ENCODE measurements at regions not wholly inside any gene's neighbourhood (a gene's known extent, or its start where the extent isn't known, plus 50 kb on each side); places are given as distances from the start of the nearest gene placed in this dataset.

DNA sequence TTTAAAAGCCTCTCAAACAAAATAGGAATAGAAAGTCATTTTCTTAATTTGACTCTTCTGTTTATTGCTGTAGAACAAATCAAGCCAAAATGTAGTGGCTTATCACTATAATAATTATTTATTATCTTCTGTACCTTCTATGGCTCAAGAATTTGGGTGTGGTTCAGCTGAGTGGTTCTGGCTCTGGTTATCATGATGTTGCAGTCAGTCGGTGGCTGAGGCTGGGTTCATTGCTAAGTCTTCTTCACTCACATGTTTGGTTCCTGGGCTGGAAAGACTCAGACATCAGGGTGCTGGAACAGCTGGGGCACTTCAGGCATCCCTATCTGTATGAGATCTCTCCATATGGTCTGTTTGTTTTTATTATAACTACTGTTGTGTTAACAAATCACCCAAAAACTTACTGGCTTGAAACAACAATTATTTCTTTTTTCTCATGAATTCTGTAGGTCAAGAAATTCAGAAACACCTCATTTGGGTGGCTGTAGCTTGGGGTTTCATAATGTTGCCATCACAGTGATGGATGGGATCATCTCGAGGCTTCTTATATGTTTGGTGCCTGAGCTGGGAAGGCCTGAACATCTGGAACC, 165.5 kb upstream of the FOXN2 start:
- Mint-ChIP-seq H3K36me3 (ENCODE audit: low read depth) (no peaks in the 10 kb centered on the region), H3K4me3 (no peak overlapping the region), H3K4me1 (no peaks in the 10 kb centered on the region), H3K9me3 (no peaks in the 10 kb centered on the region), H3K27ac (no peak overlapping the region), H3K27me3 (ENCODE audit: low read depth) (no peaks in the 10 kb centered on the region)
- TF ChIP-seq, protein P1, sequence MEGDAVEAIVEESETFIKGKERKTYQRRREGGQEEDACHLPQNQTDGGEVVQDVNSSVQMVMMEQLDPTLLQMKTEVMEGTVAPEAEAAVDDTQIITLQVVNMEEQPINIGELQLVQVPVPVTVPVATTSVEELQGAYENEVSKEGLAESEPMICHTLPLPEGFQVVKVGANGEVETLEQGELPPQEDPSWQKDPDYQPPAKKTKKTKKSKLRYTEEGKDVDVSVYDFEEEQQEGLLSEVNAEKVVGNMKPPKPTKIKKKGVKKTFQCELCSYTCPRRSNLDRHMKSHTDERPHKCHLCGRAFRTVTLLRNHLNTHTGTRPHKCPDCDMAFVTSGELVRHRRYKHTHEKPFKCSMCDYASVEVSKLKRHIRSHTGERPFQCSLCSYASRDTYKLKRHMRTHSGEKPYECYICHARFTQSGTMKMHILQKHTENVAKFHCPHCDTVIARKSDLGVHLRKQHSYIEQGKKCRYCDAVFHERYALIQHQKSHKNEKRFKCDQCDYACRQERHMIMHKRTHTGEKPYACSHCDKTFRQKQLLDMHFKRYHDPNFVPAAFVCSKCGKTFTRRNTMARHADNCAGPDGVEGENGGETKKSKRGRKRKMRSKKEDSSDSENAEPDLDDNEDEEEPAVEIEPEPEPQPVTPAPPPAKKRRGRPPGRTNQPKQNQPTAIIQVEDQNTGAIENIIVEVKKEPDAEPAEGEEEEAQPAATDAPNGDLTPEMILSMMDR (IDR thresholded peaks at IDR 0.05; ENCODE audit: unreplicated experiment in 3 of 3): no peak

DNA sequence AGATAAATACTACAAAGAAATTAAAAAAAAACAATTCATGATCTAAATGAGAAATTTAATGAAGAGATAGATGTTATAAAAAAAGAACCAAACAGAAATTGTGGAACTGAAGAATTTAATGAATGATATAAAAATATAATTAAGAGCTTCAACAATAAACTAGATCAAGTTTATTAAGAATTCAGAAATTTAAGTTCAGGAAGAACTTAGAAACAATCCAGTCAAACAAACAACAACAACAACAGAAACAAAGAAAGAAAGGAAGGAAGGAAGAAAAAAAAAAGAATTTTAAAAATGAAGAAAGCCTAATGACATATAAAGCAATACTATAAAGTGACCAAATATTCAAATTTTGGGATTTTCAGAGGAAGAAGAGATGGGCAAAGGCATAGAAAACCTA, 157.3 kb upstream of the FOXN2 start:
- H3K27me3 Mint-ChIP-seq (ENCODE audit: low read depth): peaks cover 3% of the 10 kb centered on the region
- H3K4me3 Mint-ChIP-seq: no peak overlapping the region

DNA sequence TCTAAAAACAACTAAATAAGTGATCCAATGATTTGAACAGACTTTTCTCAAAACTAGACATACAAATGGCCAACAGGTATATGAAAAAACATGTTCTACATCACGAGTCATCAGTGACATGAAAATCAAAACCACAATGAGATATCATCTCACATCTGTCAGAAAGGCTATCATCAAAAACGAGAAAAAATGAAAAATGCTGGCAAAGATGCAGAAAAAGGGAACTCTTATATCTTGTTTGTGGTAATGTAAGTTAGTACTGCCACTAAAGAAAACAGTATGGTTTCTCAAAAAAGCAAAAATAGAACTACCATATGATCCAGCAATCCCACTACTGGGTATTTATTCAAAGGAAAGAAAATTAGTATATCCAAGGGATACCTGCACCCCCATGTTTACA, 152.9 kb upstream of the FOXN2 start:
- Mint-ChIP-seq H3K27me3 (ENCODE audit: low read depth) (peaks cover 2% of the 10 kb centered on the region), H3K27ac (no peak overlapping the region), H3K4me1 (no peaks in the 10 kb centered on the region), H3K36me3 (ENCODE audit: low read depth) (peaks cover 4% of the 10 kb centered on the region), H3K9me3 (peaks cover 35% of the 10 kb centered on the region), H3K4me3 (no peak overlapping the region)
- TF ChIP-seq, protein P1 (IDR thresholded peaks at IDR 0.05; ENCODE audit: unreplicated experiment in 3 of 3): no peak

More for the DNA sequence above, 157.3 kb upstream of the FOXN2 start:
- TF ChIP-seq, protein P1 (IDR thresholded peaks at IDR 0.05; ENCODE audit: unreplicated experiment in 3 of 3): no peak
- Mint-ChIP-seq H3K9me3 (peaks cover 35% of the 10 kb centered on the region), H3K36me3 (ENCODE audit: low read depth) (peaks cover 4% of the 10 kb centered on the region), H3K4me1 (no peaks in the 10 kb centered on the region), H3K27ac (no peak overlapping the region)

DNA sequence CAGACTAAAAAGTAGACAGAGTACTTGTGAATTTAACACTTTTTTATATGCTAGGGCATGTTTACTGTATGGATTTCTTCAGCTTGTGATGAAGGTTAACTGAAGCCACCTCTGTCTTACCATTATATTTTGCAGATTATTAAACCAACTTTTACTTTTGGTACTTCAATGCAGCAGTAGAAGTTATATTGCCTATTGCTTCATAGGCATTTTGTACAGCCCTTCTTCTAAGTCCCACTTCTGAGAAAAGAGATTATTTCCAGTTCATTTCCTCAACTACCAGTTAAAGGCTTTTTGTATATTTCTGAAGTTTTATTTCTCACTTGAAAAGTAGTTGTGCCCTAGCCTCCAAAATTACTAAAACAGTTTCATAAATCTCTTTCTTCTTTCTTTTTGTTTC, 151.7 kb upstream of the FOXN2 start:
- Mint-ChIP-seq H3K4me1 (no peaks in the 10 kb centered on the region), H3K27ac (no peak overlapping the region), H3K9me3 (peaks cover 25% of the 10 kb centered on the region), H3K27me3 (ENCODE audit: low read depth) (no peaks in the 10 kb centered on the region), H3K36me3 (ENCODE audit: low read depth) (no peaks in the 10 kb centered on the region), H3K4me3 (no peak overlapping the region)
- TF ChIP-seq, protein P1 (IDR thresholded peaks at IDR 0.05; ENCODE audit: unreplicated experiment in 3 of 3): no peak

DNA sequence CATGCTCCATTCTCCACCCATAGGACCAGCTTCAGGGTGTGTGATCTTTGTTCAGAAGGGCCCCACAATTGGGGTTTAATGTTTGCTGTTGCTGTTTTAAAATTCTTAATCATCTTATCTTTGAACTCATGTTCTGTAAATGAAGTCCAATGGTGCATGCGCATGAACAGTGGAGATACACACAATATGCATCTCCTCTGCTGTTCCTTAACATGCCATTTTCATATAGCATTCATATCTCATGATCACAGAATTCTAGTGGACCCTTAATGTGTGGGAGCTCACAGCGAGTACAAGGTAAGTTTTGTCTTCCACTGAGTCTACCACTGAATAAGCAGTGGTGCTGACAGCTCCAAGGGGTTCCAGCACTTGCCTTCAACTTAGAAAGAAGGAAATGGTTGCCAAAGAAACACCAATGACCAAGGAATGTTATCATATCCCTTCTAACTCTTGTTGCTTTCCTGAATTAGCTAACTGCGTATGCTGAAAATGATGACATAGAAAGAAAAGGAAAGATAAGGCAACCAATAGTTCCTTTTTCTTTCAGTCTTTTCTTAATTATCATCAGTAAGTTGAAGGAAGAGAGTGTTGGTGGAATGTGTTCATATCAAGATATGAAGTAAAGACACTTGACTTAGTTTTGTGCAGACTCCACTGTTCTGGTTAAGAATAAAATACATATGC, 149.3 kb upstream of the FOXN2 start:
- H3K36me3 Mint-ChIP-seq (ENCODE audit: low read depth): no peaks in the 10 kb centered on the region
- no peaks in the 10 kb centered on the region for H3K4me1 Mint-ChIP-seq
- no peak overlapping the region for H3K27ac Mint-ChIP-seq
- H3K4me3 Mint-ChIP-seq: no peak overlapping the region
- peaks cover 9% of the 10 kb centered on the region for H3K9me3 Mint-ChIP-seq
- TF ChIP-seq, protein P1 (IDR thresholded peaks at IDR 0.05; ENCODE audit: unreplicated experiment in 3 of 3): no peak
- H3K27me3 Mint-ChIP-seq (ENCODE audit: low read depth): no peaks in the 10 kb centered on the region

DNA sequence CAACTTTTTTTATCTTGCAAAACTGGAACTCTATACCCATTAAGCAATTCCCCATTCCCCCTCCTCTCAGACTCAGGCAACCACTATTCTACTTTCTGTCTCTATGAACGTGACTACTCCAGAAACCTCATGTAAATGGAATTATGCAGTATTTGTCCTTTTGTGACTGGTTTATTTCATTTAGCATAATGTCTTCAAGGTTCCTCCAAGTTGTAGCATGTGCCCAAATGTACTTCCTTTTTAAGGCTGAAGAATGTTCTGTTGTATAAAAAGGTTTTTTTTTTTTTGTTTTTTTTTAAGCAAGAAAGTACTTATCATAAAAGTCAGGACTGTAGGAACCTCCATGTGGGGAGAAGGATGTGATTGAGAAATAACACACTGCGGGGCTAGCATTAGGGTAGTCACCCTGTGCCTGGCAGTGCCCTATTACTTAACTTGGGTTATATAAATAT, 145.3 kb upstream of the FOXN2 start:
- no peak overlapping the region for H3K4me3 Mint-ChIP-seq
- H3K36me3 Mint-ChIP-seq (ENCODE audit: low read depth): no peaks in the 10 kb centered on the region
- H3K27me3 Mint-ChIP-seq (ENCODE audit: low read depth): no peaks in the 10 kb centered on the region
- no peak overlapping the region for H3K27ac Mint-ChIP-seq
- TF ChIP-seq, protein P1 (IDR thresholded peaks at IDR 0.05; ENCODE audit: unreplicated experiment in 3 of 3): no peak
- no peaks in the 10 kb centered on the region for H3K4me1 Mint-ChIP-seq
- peaks cover 2% of the 10 kb centered on the region for H3K9me3 Mint-ChIP-seq
